ENCODE measurements at regions not wholly inside any gene's neighbourhood (a gene's known extent, or its start where the extent isn't known, plus 50 kb on each side); places are given as distances from the start of the nearest gene placed in this dataset.

GRCh38 chr12:130029151-130029550 is 125.3 kb upstream of the TMEM132D start:
- H3K4me3 ChIP-seq (ENCODE audit: low read depth, low read length) = no peak overlapping the region
- no peak for DNase-seq (ENCODE audit: low read depth)
- TF ChIP-seq CTCF (IDR thresholded peaks at IDR 0.05; ENCODE audit: insufficient read depth, low read depth, low read length) = no peak

- TF ChIP-seq CTCF (IDR thresholded peaks at IDR 0.05; ENCODE audit: insufficient read depth, low read depth, low read length) = no peak
- H3K4me3 ChIP-seq (ENCODE audit: low read depth, low read length) = no peak overlapping the region
- no peak for DNase-seq (ENCODE audit: low read depth)
These were observed 127.2 kb upstream of the TMEM132D start for GRCh38 chr12:130031041-130031440.

- H3K4me3 ChIP-seq (ENCODE audit: low read depth, low read length) = no peak overlapping the region
- TF ChIP-seq CTCF (IDR thresholded peaks at IDR 0.05; ENCODE audit: insufficient read depth, low read depth, low read length) = peak; percentile 63
- DNase-seq (ENCODE audit: low read depth) = peak; percentile 3
These were observed 127.9 kb upstream of the TMEM132D start for GRCh38 chr12:130031571-130032189.

GRCh38 chr12:130041983-130042812 is 120.1 kb upstream of the FZD10 start:
- no peak for TF ChIP-seq CTCF (IDR thresholded peaks at IDR 0.05; ENCODE audit: insufficient read depth, low read depth, low read length)
- DNase-seq (ENCODE audit: low read depth) = no peak

GRCh38 chr12:130043685-130044406 is 118.4 kb upstream of the FZD10 start:
- H3K4me3 ChIP-seq (ENCODE audit: low read depth, low read length) = no peak overlapping the region
- TF ChIP-seq CTCF (IDR thresholded peaks at IDR 0.05; ENCODE audit: insufficient read depth, low read depth, low read length) = no peak
- no peak for DNase-seq (ENCODE audit: low read depth)

More at GRCh38 chr12:130041983-130042812, 120.1 kb upstream of the FZD10 start:
- no peak overlapping the region for H3K4me3 ChIP-seq (ENCODE audit: low read depth, low read length)

GRCh38 chr12:130044991-130045621 is 117.2 kb upstream of the FZD10 start:
- TF ChIP-seq CTCF (IDR thresholded peaks at IDR 0.05; ENCODE audit: insufficient read depth, low read depth, low read length) = no peak
- H3K4me3 ChIP-seq (ENCODE audit: low read depth, low read length) = no peak overlapping the region
- DNase-seq (ENCODE audit: low read depth) = no peak
